ENCODE measurements at regions not wholly inside any gene's neighbourhood (a gene's known extent, or its start where the extent isn't known, plus 50 kb on each side); places are given as distances from the start of the nearest gene placed in this dataset.

DNA sequence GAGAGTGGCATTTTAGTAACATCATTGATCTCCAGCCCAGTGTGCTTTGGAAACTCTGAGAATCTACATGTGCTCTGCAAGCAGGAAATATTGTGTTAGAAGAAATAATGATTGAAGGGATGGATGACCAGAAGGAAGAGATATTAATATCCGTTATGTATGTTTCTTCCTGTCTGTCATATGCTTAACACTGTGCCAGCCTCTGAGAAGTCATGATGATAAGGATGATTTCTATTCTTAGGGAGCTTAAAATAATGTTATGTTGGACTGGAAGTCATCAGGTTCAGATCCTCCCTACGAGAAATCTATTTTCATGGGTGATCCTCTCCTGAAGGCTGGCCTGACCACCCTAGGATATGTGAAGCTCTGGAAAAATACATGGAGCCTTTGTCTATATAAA is 192.4 kb upstream of the GORAB start:
- no peak for TF ChIP-seq CTCF (IDR thresholded peaks at IDR 0.05)
- TF ChIP-seq POLR2A (IDR thresholded peaks at IDR 0.05), result no peak
